Lung (tissue), 11 donors: ENCODE measurements at regions not wholly inside any gene's neighbourhood (a gene's known extent, or its start where the extent isn't known, plus 50 kb on each side); places are given as distances from the start of the nearest gene placed in this dataset.

Experiments
- ATAC-seq: fragments of 200-7000 bp; cut with Tn5 transposase; one replicate; pipeline ENCODE4 v1.9.1; 2020; ENCODE audit warnings: moderate number of reproducible peaks; ENCODE audit not compliant: insufficient read depth, low FRiP score
- DNase-seq, 3 donors: peaks; one replicate each; pipeline ENCODE4 v3.0.0-alpha.2; 2013 to 2017
- H3K27ac ChIP-seq, 2 donors: one replicate each; pipeline ENCODE4 v1.5.1; 2013; ENCODE audit warnings: mild to moderate bottlenecking in 2 of 2, moderate library complexity in 2 of 2, control low read depth in 1 of 2, inconsistent platforms in 1 of 2, low read depth in 1 of 2, low read length in 1 of 2
- H3K27me3 ChIP-seq, 3 donors: one replicate each; pipeline ENCODE4 v1.5.1; 2013; ENCODE audit warnings: low read length in 2 of 3; ENCODE audit not compliant: control insufficient read depth in 3 of 3, insufficient read depth in 3 of 3
- H3K36me3 ChIP-seq, 4 donors: one replicate each; pipeline ENCODE4 v1.5.1; 2013; ENCODE audit warnings: low read length in 4 of 4, mild to moderate bottlenecking in 1 of 4, moderate library complexity in 1 of 4; ENCODE audit not compliant: control insufficient read depth in 4 of 4, insufficient read depth in 4 of 4
- H3K4me1 ChIP-seq, 5 donors: one replicate each; pipeline ENCODE4 v1.5.1; 2013; ENCODE audit warnings: low read length in 5 of 5, mild to moderate bottlenecking in 2 of 5, moderate library complexity in 1 of 5; ENCODE audit not compliant: control insufficient read depth in 5 of 5, insufficient read depth in 5 of 5
- H3K4me3 ChIP-seq: one replicate; pipeline ENCODE4 v1.5.1; 2013; ENCODE audit warnings: mild to moderate bottlenecking, control low read depth, moderate library complexity
- H3K9ac ChIP-seq, 2 donors: one replicate each; pipeline ENCODE4 v1.5.1; 2013; ENCODE audit warnings: low read length in 2 of 2, control low read depth in 1 of 2; ENCODE audit not compliant: insufficient read depth in 1 of 2
- H3K9me3 ChIP-seq, 4 donors: one replicate each; pipeline ENCODE4 v1.5.1; 2013; ENCODE audit warnings: low read length in 3 of 4, mild to moderate bottlenecking in 1 of 4, moderate library complexity in 1 of 4; ENCODE audit not compliant: control insufficient read depth in 4 of 4, insufficient read depth in 3 of 4
- CTCF ChIP-seq: IDR thresholded peaks from 2 replicates; pipeline ENCODE4 v1.5.1; 2012; ENCODE audit warnings: mild to moderate bottlenecking; ENCODE audit errors: control extremely low read depth, extremely low read depth
- WGBS, 2 donors: extraction: QIAGEN DNeasy Blood & Tissue Kit; methylation state at CpG; one replicate each; pipeline ENCODE4 v1.1.7; 2013; 5-methylcytosine and 5-hydroxymethylcytosine counted together
- donor health status: control.
- donor health status: control.
- donor health status: Bipolar disorder and iron deficiency.
- donor health status: healthy.
- donor health status: DM: yes; HTN: yes; CAD: no.

GRCh38 chr5:61675015-61675692 is 343.1 kb downstream of the ZSWIM6 start:
- Histone ChIP-seq H3K4me1 (peaks cover 0 to 9% (median 0%) of the 10 kb centered on the region in 5 donors), H3K9ac (no peak overlapping the region), H3K9me3 (peaks cover 0 to 2% (median 0%) of the 10 kb centered on the region in 4 donors), H3K4me3 (no peak overlapping the region), H3K27ac (no peak overlapping the region), H3K27me3 (no peaks in the 10 kb centered on the region), H3K36me3 (no peaks in the 10 kb centered on the region)
- no peak for TF ChIP-seq CTCF
- ATAC-seq (no peak), DNase-seq (peak; percentile 40 to 50 (median 50))
- 90 to 93% methylated on average over 5 of the region's 5 CpGs for WGBS, 2 donors

- Histone ChIP-seq H3K27me3 (no peaks in the 10 kb centered on the region), H3K9ac (no peak overlapping the region), H3K36me3 (no peaks in the 10 kb centered on the region), H3K9me3 (peaks cover 0 to 2% (median 0%) of the 10 kb centered on the region in 4 donors), H3K27ac (no peak overlapping the region), H3K4me3 (no peak overlapping the region), H3K4me1 (peaks cover 0 to 9% (median 0%) of the 10 kb centered on the region in 5 donors)
- DNase-seq (no peak), ATAC-seq (no peak)
- no peak for TF ChIP-seq CTCF
- 87 to 89% methylated on average over 2 of the region's 2 CpGs for WGBS, 2 donors
These were observed 345.2 kb downstream of the ZSWIM6 start for GRCh38 chr5:61677220-61677619.

- no peak for DNase-seq
- no peaks in the 10 kb centered on the region for H3K27me3 ChIP-seq
- H3K27ac ChIP-seq, result no peak overlapping the region
- H3K9me3 ChIP-seq, result no peaks in the 10 kb centered on the region
- H3K9ac ChIP-seq, result no peak overlapping the region
- 86 to 93% methylated on average over 4 of the region's 4 CpGs for WGBS, 2 donors
- no peak for ATAC-seq
- H3K36me3 ChIP-seq, result no peaks in the 10 kb centered on the region
- TF ChIP-seq CTCF, result no peak
- peaks cover 0 to 5% (median 0%) of the 10 kb centered on the region in 5 donors for H3K4me1 ChIP-seq
- H3K4me3 ChIP-seq, result no peak overlapping the region
These were observed 346.9 kb downstream of the ZSWIM6 start for GRCh38 chr5:61678966-61679365.

GRCh38 chr5:61679562-61679961 is 347.5 kb downstream of the ZSWIM6 start:
- Histone ChIP-seq H3K27me3 (no peaks in the 10 kb centered on the region), H3K4me1 (peaks cover 0 to 5% (median 0%) of the 10 kb centered on the region in 5 donors), H3K9ac (no peak overlapping the region), H3K4me3 (no peak overlapping the region), H3K9me3 (no peaks in the 10 kb centered on the region), H3K27ac (no peak overlapping the region), H3K36me3 (no peaks in the 10 kb centered on the region)
- ATAC-seq (no peak), DNase-seq (no peak)
- 69 to 83% methylated on average over 3 of the region's 3 CpGs for WGBS, 2 donors
- TF ChIP-seq CTCF, result no peak
